H9 (cell line): ENCODE measurements at regions not wholly inside any gene's neighbourhood (a gene's known extent, or its start where the extent isn't known, plus 50 kb on each side); places are given as distances from the start of the nearest gene placed in this dataset.

ENCODE experiments used
- DNase-seq: peaks from one replicate; pipeline ENCODE4 v3.0.0-alpha.2; 2017
- H2AFZ ChIP-seq: one replicate; pipeline ENCODE4 v1.6.1; 2013; ENCODE audit warnings: mild to moderate bottlenecking, low read length, control low read depth, moderate library complexity
- H2AK5ac ChIP-seq: 2 replicates; pipeline ENCODE4 v1.6.1; 2013; ENCODE audit warnings: low read length, control low read depth, mixed read lengths; ENCODE audit not compliant: insufficient read length
- H2BK120ac ChIP-seq: one replicate; pipeline ENCODE4 v1.6.1; 2013; ENCODE audit warnings: low read depth, mild to moderate bottlenecking, low read length, control low read depth, inconsistent platforms; ENCODE audit not compliant: poor library complexity, severe bottlenecking
- H2BK12ac ChIP-seq: 2 replicates; pipeline ENCODE4 v1.6.1; 2013; ENCODE audit warnings: low read length, control low read depth, mixed read lengths, low read depth; ENCODE audit not compliant: insufficient read length
- H2BK15ac ChIP-seq: 2 replicates; pipeline ENCODE4 v1.6.1; 2013; ENCODE audit warnings: low read depth, low read length, control low read depth
- H2BK20ac ChIP-seq: one replicate; pipeline ENCODE4 v1.6.1; 2013; ENCODE audit warnings: low read depth, mild to moderate bottlenecking, low read length, control low read depth, inconsistent platforms; ENCODE audit not compliant: poor library complexity, severe bottlenecking
- H2BK5ac ChIP-seq: 2 replicates; pipeline ENCODE4 v1.6.1; 2013; ENCODE audit warnings: low read length, control low read depth, mixed read lengths; ENCODE audit not compliant: insufficient read length
- H3K14ac ChIP-seq: 2 replicates; pipeline ENCODE4 v1.6.1; 2013; ENCODE audit warnings: low read length, control low read depth; ENCODE audit not compliant: insufficient read depth
- H3K18ac ChIP-seq: 2 replicates; pipeline ENCODE4 v1.6.1; 2013; ENCODE audit warnings: low read depth, mild to moderate bottlenecking, mixed read lengths, low read length, control low read depth; ENCODE audit not compliant: insufficient read length
- H3K23ac ChIP-seq: 2 replicates; pipeline ENCODE4 v1.6.1; 2013; ENCODE audit warnings: low read length, control low read depth, mixed read lengths, low read depth; ENCODE audit not compliant: insufficient read length
- H3K23me2 ChIP-seq: 2 replicates; pipeline ENCODE4 v1.6.1; 2013; ENCODE audit warnings: low read depth, mild to moderate bottlenecking, mixed read lengths, low read length, control low read depth; ENCODE audit not compliant: insufficient read length, poor library complexity, severe bottlenecking
- H3K27ac ChIP-seq: 2 replicates; pipeline ENCODE4 v1.5.1; 2013; ENCODE audit warnings: low read length, control low read depth, mixed read lengths, low read depth; ENCODE audit not compliant: insufficient read length
- H3K27me3 ChIP-seq: 2 replicates; pipeline ENCODE4 v1.6.1; 2013; ENCODE audit warnings: low read length, control low read depth, inconsistent platforms; ENCODE audit not compliant: insufficient read depth
- H3K4ac ChIP-seq: 2 replicates; pipeline ENCODE4 v1.6.1; 2013; ENCODE audit warnings: low read depth, mild to moderate bottlenecking, control low read depth, inconsistent platforms, low read length, moderate library complexity
- H3K4me1 ChIP-seq: 2 replicates; pipeline ENCODE4 v1.6.1; 2013; ENCODE audit warnings: low read length, control low read depth, inconsistent platforms; ENCODE audit not compliant: insufficient read depth
- H3K4me2 ChIP-seq: 2 replicates; pipeline ENCODE4 v1.6.1; 2013; ENCODE audit warnings: low read length, control low read depth, mixed read lengths; ENCODE audit not compliant: insufficient read length, insufficient read depth
- H3K56ac ChIP-seq: 2 replicates; pipeline ENCODE4 v1.6.1; 2013; ENCODE audit warnings: low read depth, mild to moderate bottlenecking, mixed read lengths, low read length, control low read depth; ENCODE audit not compliant: insufficient read length
- H3K79me1 ChIP-seq: 2 replicates; pipeline ENCODE4 v1.6.1; 2013; ENCODE audit warnings: low read depth, mild to moderate bottlenecking, moderate library complexity, low read length, control low read depth, inconsistent platforms; ENCODE audit not compliant: insufficient read depth, poor library complexity, severe bottlenecking
- H3K79me2 ChIP-seq: 2 replicates; pipeline ENCODE4 v1.6.1; 2013; ENCODE audit warnings: low read length, control low read depth, inconsistent platforms; ENCODE audit not compliant: insufficient read depth
- H3K9ac ChIP-seq: 2 replicates; pipeline ENCODE4 v1.6.1; 2013; ENCODE audit warnings: low read length, control low read depth, mixed read lengths; ENCODE audit not compliant: insufficient read length; ENCODE audit errors: extremely low read depth
- H3K9me3 ChIP-seq: one replicate; pipeline ENCODE4 v1.6.1; 2013; ENCODE audit warnings: low read depth, low read length, inconsistent platforms; ENCODE audit not compliant: control insufficient read depth
- H3T11ph ChIP-seq: one replicate; pipeline ENCODE4 v1.6.1; 2013; ENCODE audit warnings: mild to moderate bottlenecking, low read length, control low read depth, inconsistent platforms
- H4K20me1 ChIP-seq: one replicate; pipeline ENCODE4 v1.6.1; 2013; ENCODE audit not compliant: control insufficient read depth, insufficient read length, insufficient read depth
- H4K5ac ChIP-seq: 2 replicates; pipeline ENCODE4 v1.6.1; 2013; ENCODE audit warnings: low read depth, mild to moderate bottlenecking, mixed read lengths, low read length, control low read depth; ENCODE audit not compliant: insufficient read length
- H4K8ac ChIP-seq: replicated peaks from 2 replicates; pipeline ENCODE4 v1.6.1; 2013; ENCODE audit warnings: low read length, control low read depth, mixed read lengths, low read depth; ENCODE audit not compliant: insufficient read length
- H4K91ac ChIP-seq: 2 replicates; pipeline ENCODE4 v1.6.1; 2013; ENCODE audit warnings: low read depth, mild to moderate bottlenecking, moderate library complexity, mixed read lengths, low read length, control low read depth; ENCODE audit not compliant: insufficient read length
- H3K27ac Mint-ChIP-seq, 3 experiments: 2 replicates in 2 of 3; 3 replicates in 1 of 3; pipeline ENCODE4 v1.8.0; 2020 to 2021; ENCODE audit warnings: mixed read lengths in 3 of 3, mild to moderate bottlenecking in 1 of 3, moderate library complexity in 1 of 3
- H3K27me3 Mint-ChIP-seq: 2 replicates; pipeline ENCODE4 v1.8.0; 2021; ENCODE audit warnings: low read depth, mild to moderate bottlenecking, moderate library complexity, mixed read lengths
- H3K36me3 Mint-ChIP-seq, 3 experiments: 2 replicates in 2 of 3; 3 replicates in 1 of 3; pipeline ENCODE4 v1.8.0; 2020 to 2021; ENCODE audit warnings: low read depth in 3 of 3, mixed read lengths in 3 of 3; ENCODE audit not compliant: insufficient read depth in 1 of 3
- H3K4me1 Mint-ChIP-seq, 2 experiments: 2 replicates each; pipeline ENCODE4 v1.8.0; 2020; ENCODE audit warnings: mixed read lengths in 2 of 2
- H3K4me3 Mint-ChIP-seq, 2 experiments: 2 replicates in 1 of 2; 3 replicates in 1 of 2; pipeline ENCODE4 v1.8.0; 2020 to 2021; ENCODE audit warnings: mild to moderate bottlenecking in 2 of 2, mixed read lengths in 2 of 2, moderate library complexity in 1 of 2
- H3K9me3 Mint-ChIP-seq, 2 experiments: 2 replicates in 1 of 2; 3 replicates in 1 of 2; pipeline ENCODE4 v1.8.0; 2020; ENCODE audit warnings: mild to moderate bottlenecking in 2 of 2, mixed read lengths in 2 of 2, moderate library complexity in 1 of 2
- WGBS: extraction: QIAGEN DNeasy Blood & Tissue Kit; methylation state at CpG from one replicate; pipeline ENCODE4 v1.1.7; 2013; ENCODE audit warnings: missing lambda C conversion rate, low lambda C conversion rate, mixed read lengths; ENCODE audit not compliant: insufficient read length; ENCODE audit errors: extremely low coverage; 5-methylcytosine and 5-hydroxymethylcytosine counted together
- TF ChIP-seq, protein P1 (sequence below): fragments of 200-600 bp; sonication (generic); conservative IDR thresholded peaks from 3 replicates; pipeline ENCODE4 v1.8.0; 2021; ENCODE audit warnings: antibody characterized with exemption, mild to moderate bottlenecking

GRCh38 chr22:49517211-49517610, 310.5 kb downstream of the BRD1 start:
- H3K79me1 ChIP-seq: no peaks in the 10 kb centered on the region

More at GRCh38 chr22:49517211-49517610, 310.5 kb downstream of the BRD1 start:
- Histone ChIP-seq H2BK20ac (no peak overlapping the region), H4K91ac (no peak overlapping the region), H3K14ac (peak overlapping the region; percentile 19; the same call in 1 of the 2 replicates), H4K20me1 (no peaks in the 10 kb centered on the region), H3K4me2 (no peak overlapping the region), H3K4ac (no peak overlapping the region), H3K4me1 (peaks cover 1% of the 10 kb centered on the region; the same call in 1 of the 2 replicates), H3K79me2 (no peaks in the 10 kb centered on the region), H2BK120ac (no peak overlapping the region), H4K8ac (no peak overlapping the region), H2BK15ac (no peak overlapping the region), H2AK5ac (no peak overlapping the region), H3K27me3 (no peaks in the 10 kb centered on the region), H2BK5ac (no peak overlapping the region), H2BK12ac (no peak overlapping the region), H4K5ac (no peak overlapping the region), H3K9me3 (no peaks in the 10 kb centered on the region), H3K9ac (no peak overlapping the region), H3T11ph (no peak overlapping the region), H3K18ac (no peak overlapping the region), H3K23me2 (no peaks in the 10 kb centered on the region), H3K27ac (no peak overlapping the region), H3K56ac (no peak overlapping the region), H2AFZ (no peak overlapping the region), H3K23ac (no peak overlapping the region)
- WGBS: no CpG with 5 or more reads among the region's 16 CpGs
- Mint-ChIP-seq H3K4me1 (peaks cover 49 to 55% of the 10 kb centered on the region in 2 experiments), H3K9me3 (peaks cover 3 to 15% of the 10 kb centered on the region in 2 experiments; a peak in 3 of 5 replicates), H3K27ac (no peak overlapping the region; a peak in 1 of 7 replicates), H3K4me3 (no peak overlapping the region), H3K27me3 (no peaks in the 10 kb centered on the region; the same call in none of the 2 replicates), H3K36me3 (peaks cover 2 to 6% (median 4%) of the 10 kb centered on the region in 3 experiments; a peak in 3 of 7 replicates)
- peak; percentile 23 for DNase-seq
- TF ChIP-seq, protein P1, sequence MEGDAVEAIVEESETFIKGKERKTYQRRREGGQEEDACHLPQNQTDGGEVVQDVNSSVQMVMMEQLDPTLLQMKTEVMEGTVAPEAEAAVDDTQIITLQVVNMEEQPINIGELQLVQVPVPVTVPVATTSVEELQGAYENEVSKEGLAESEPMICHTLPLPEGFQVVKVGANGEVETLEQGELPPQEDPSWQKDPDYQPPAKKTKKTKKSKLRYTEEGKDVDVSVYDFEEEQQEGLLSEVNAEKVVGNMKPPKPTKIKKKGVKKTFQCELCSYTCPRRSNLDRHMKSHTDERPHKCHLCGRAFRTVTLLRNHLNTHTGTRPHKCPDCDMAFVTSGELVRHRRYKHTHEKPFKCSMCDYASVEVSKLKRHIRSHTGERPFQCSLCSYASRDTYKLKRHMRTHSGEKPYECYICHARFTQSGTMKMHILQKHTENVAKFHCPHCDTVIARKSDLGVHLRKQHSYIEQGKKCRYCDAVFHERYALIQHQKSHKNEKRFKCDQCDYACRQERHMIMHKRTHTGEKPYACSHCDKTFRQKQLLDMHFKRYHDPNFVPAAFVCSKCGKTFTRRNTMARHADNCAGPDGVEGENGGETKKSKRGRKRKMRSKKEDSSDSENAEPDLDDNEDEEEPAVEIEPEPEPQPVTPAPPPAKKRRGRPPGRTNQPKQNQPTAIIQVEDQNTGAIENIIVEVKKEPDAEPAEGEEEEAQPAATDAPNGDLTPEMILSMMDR: no peak
